ENCODE measurements at regions not wholly inside any gene's neighbourhood (a gene's known extent, or its start where the extent isn't known, plus 50 kb on each side); places are given as distances from the start of the nearest gene placed in this dataset.

DNA sequence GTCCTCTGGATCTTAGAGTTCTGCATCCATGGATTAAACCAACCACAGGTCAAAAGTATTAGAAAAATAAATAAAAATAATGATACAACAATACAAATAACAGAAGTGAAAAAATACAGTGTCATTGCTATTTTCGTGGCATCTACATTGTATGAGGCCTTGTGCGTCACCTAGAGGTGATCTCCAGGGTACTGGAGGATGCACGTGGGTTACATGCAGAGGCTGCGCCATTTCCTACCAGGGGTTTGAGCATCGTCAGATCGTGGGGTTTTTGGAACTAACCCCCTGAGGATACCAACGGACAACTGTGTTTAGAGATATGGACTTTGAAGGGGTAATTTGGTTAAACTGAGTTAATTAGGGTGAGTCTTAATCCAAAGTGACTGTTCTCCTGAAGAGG lies 224.7 kb downstream of the ENGASE start:
- FAIRE-seq (no peak), DNase-seq (ENCODE audit: low spot score) (no peak), ATAC-seq (no peak)
- ChIA-PET POLR2A (no interaction called here), CTCF (ENCODE audit: low intra/inter-chr PET ratio, low total read pairs) (no interaction called here)
- peaks cover 14 to 36% of the 10 kb centered on the region in 2 experiments for H3K27me3 ChIP-seq (ENCODE audit: control insufficient read depth in 1 of 2, insufficient read depth in 2 of 2, low read length in 2 of 2)
- no peak overlapping the region for H3K27ac ChIP-seq (ENCODE audit: extremely low read length, insufficient read depth, low read length)
- no peaks in the 10 kb centered on the region for H3K36me3 ChIP-seq (replicated peaks in 1 of 2; ENCODE audit: control insufficient read depth in 1 of 2, insufficient read depth in 2 of 2, low read length in 2 of 2)
- no peaks in the 10 kb centered on the region for H3K4me1 ChIP-seq (ENCODE audit: insufficient read depth, low read length)
- no TSS peak for BruUV-seq (replicated peaks)
- no peaks in the 10 kb centered on the region for H3K79me2 ChIP-seq (ENCODE audit: insufficient read depth, low read length)
- H2AFZ ChIP-seq (ENCODE audit: low read length), result no peak overlapping the region
- H3K9me3 ChIP-seq (ENCODE audit: low read length), result no peaks in the 10 kb centered on the region
- no peak overlapping the region for H3K4me2 ChIP-seq (ENCODE audit: low read depth, low read length)
- no peak overlapping the region for H3K4me3 ChIP-seq (replicated peaks in 1 of 3; ENCODE audit: insufficient read depth in 1 of 3, low read depth in 2 of 3, low read length in 3 of 3)
- H4K20me1 ChIP-seq (ENCODE audit: insufficient read depth, low read length), result peaks cover 9% of the 10 kb centered on the region; the same call in 1 of the 2 replicates
- intact Hi-C loops (cut with micrococcal nuclease; ENCODE audit: unreplicated experiment) (no loop called here), in situ Hi-C loops (cut with HindIII; ENCODE audit: extremely low pct_ligation_motif_present, low pct_unique_long_range_greater_than_20kb) (no loop called here)
- WGBS (ENCODE audit: low lambda C conversion rate), result 23% methylated on average over 7 of the region's 7 CpGs
- no peak for TF ChIP-seq PAWR (CRISPR knock-in tag; IDR thresholded peaks at IDR 0.05; ENCODE audit: borderline replicate concordance)
- no peak for TF ChIP-seq CENPT (CRISPR knock-in tag; IDR thresholded peaks at IDR 0.05; ENCODE audit: low read depth)
- no peak for TF ChIP-seq SMYD3 (CRISPR knock-in tag; IDR thresholded peaks at IDR 0.05)
- TF ChIP-seq, protein P1, sequence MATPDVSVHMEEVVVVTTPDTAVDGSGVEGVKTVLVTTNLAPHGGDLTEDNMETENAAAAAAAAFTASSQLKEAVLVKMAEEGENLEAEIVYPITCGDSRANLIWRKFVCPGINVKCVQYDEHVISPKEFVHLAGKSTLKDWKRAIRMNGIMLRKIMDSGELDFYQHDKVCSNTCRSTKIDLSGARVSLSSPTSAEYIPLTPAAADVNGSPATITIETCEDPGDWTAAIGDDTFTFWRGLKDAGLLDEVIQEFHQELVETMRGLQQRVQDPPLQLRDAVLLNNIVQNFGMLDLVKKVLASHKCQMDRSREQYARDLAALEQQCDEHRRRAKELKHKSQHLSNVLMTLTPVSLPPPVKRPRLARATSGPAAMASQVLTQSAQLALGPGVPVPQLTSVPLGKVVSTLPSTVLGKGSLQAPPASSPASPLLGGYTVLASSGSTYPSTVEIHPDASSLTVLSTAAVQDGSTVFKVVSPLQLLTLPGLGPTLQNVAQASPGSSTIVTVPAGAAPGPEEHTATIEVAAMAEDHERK (CRISPR knock-in tag; IDR thresholded peaks at IDR 0.05; ENCODE audit: low read depth), result no peak
- no peak for TF ChIP-seq ZNF10 (CRISPR knock-in tag; IDR thresholded peaks at IDR 0.05; ENCODE audit: borderline replicate concordance, low read depth)
- no peak for TF ChIP-seq SRSF9 (IDR thresholded peaks at IDR 0.05; ENCODE audit: borderline replicate concordance, insufficient read depth, low read depth, low read length, poor library complexity, severe bottlenecking)
- no peak for TF ChIP-seq CREBL2 (CRISPR knock-in tag; IDR thresholded peaks at IDR 0.05; ENCODE audit: borderline replicate concordance)
- TF ChIP-seq JARID2 (CRISPR knock-in tag; IDR thresholded peaks at IDR 0.05; ENCODE audit: insufficient replicate concordance), result no peak
- no peak for TF ChIP-seq MAFK (conservative IDR thresholded peaks at IDR 0.05 in 1 of 2, IDR thresholded peaks at IDR 0.05 in 1 of 2; ENCODE audit: low read length in 2 of 2)
- TF ChIP-seq, protein P2, sequence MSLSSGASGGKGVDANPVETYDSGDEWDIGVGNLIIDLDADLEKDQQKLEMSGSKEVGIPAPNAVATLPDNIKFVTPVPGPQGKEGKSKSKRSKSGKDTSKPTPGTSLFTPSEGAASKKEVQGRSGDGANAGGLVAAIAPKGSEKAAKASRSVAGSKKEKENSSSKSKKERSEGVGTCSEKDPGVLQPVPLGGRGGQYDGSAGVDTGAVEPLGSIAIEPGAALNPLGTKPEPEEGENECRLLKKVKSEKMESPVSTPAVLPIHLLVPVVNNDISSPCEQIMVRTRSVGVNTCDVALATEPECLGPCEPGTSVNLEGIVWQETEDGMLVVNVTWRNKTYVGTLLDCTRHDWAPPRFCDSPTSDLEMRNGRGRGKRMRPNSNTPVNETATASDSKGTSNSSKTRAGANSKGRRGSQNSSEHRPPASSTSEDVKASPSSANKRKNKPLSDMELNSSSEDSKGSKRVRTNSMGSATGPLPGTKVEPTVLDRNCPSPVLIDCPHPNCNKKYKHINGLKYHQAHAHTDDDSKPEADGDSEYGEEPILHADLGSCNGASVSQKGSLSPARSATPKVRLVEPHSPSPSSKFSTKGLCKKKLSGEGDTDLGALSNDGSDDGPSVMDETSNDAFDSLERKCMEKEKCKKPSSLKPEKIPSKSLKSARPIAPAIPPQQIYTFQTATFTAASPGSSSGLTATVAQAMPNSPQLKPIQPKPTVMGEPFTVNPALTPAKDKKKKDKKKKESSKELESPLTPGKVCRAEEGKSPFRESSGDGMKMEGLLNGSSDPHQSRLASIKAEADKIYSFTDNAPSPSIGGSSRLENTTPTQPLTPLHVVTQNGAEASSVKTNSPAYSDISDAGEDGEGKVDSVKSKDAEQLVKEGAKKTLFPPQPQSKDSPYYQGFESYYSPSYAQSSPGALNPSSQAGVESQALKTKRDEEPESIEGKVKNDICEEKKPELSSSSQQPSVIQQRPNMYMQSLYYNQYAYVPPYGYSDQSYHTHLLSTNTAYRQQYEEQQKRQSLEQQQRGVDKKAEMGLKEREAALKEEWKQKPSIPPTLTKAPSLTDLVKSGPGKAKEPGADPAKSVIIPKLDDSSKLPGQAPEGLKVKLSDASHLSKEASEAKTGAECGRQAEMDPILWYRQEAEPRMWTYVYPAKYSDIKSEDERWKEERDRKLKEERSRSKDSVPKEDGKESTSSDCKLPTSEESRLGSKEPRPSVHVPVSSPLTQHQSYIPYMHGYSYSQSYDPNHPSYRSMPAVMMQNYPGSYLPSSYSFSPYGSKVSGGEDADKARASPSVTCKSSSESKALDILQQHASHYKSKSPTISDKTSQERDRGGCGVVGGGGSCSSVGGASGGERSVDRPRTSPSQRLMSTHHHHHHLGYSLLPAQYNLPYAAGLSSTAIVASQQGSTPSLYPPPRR (CRISPR knock-in tag; IDR thresholded peaks at IDR 0.05; ENCODE audit: borderline replicate concordance), result no peak
- TF ChIP-seq FOXK1 (CRISPR knock-in tag; IDR thresholded peaks at IDR 0.05; ENCODE audit: borderline replicate concordance, low read depth), result no peak
- no peak for TF ChIP-seq MLX (CRISPR knock-in tag; IDR thresholded peaks at IDR 0.05)
- no peak overlapping the region for H3K9ac ChIP-seq (ENCODE audit: insufficient read depth, low read depth, low read length)

Data from HepG2 (cell line).